Hepatocyte (in vitro differentiated cells): ENCODE measurements at regions not wholly inside any gene's neighbourhood (a gene's known extent, or its start where the extent isn't known, plus 50 kb on each side); places are given as distances from the start of the nearest gene placed in this dataset.

ENCODE experiments used
- CTCF ChIP-seq: fragments of 200-600 bp; sonication (generic); IDR thresholded peaks from 2 replicates; pipeline ENCODE4 v1.5.1; 2016; ENCODE audit warnings: antibody characterized with exemption, mild to moderate bottlenecking; ENCODE audit not compliant: poor library complexity
- EZH2 ChIP-seq: fragments of 200-600 bp; sonication (generic); IDR thresholded peaks from 2 replicates; pipeline ENCODE4 v1.6.1; 2016; ENCODE audit warnings: antibody characterized with exemption, mild to moderate bottlenecking, borderline replicate concordance
- EZH2phosphoT487 ChIP-seq: fragments of 200-600 bp; sonication (generic); IDR thresholded peaks from one replicate; pipeline ENCODE4 v1.6.1; 2018; ENCODE audit warnings: antibody characterized with exemption, mild to moderate bottlenecking, low read depth, moderate library complexity; ENCODE audit not compliant: unreplicated experiment, severe bottlenecking

- no peak for TF ChIP-seq EZH2phosphoT487
- no peak for TF ChIP-seq CTCF
- TF ChIP-seq EZH2 = no peak
Measured at GRCh38 chr3:88707837-88708236, 399.6 kb upstream of the EPHA3 start.
